ENCODE measurements at regions not wholly inside any gene's neighbourhood (a gene's known extent, or its start where the extent isn't known, plus 50 kb on each side); places are given as distances from the start of the nearest gene placed in this dataset.
"Not testable (repeated sequence)": the region's sequence is repeated elsewhere in the genome, so short reads cannot be mapped to it uniquely, and the experiment has no call there.

GRCh38 chr7:156043416-156044178, 231.3 kb upstream of the SHH start:
- Mint-ChIP-seq H3K27ac (no peak overlapping the region), H3K4me1 (no peaks in the 10 kb centered on the region), H3K36me3 (no peaks in the 10 kb centered on the region), H3K9me3 (peaks cover 0 to 4% (median 0%) of the 10 kb centered on the region in 7 donors), H3K27me3 (peaks cover 4% of the 10 kb centered on the region), H3K4me3 (no peak overlapping the region)
- Histone ChIP-seq H3K9me3 (ENCODE audit: control insufficient read depth in 2 of 2, low read length in 2 of 2) (no peaks in the 10 kb centered on the region), H3K27me3 (ENCODE audit: control insufficient read depth, insufficient read depth, low read length) (no peaks in the 10 kb centered on the region), H3K4me3 (ENCODE audit: low read depth, low read length) (no peak overlapping the region), H3K4me1 (ENCODE audit: control insufficient read depth, insufficient read depth, low read length, poor library complexity, severe bottlenecking) (no peaks in the 10 kb centered on the region), H3K36me3 (ENCODE audit: control insufficient read depth, insufficient read depth, low read length) (no peaks in the 10 kb centered on the region), H3K27ac (ENCODE audit: insufficient read depth, low read length, poor library complexity, severe bottlenecking) (no peak overlapping the region)
- ATAC-seq (ENCODE audit: low read depth in 2 of 2) (no peak), DNase-seq (no peak)

- DNase-seq (no peak), ATAC-seq (ENCODE audit: low read depth in 2 of 2) (no peak)
- Histone ChIP-seq H3K27me3 (ENCODE audit: control insufficient read depth, insufficient read depth, low read length) (no peaks in the 10 kb centered on the region), H3K9me3 (ENCODE audit: control insufficient read depth in 2 of 2, low read length in 2 of 2) (no peaks in the 10 kb centered on the region), H3K4me1 (ENCODE audit: control insufficient read depth, insufficient read depth, low read length, poor library complexity, severe bottlenecking) (no peaks in the 10 kb centered on the region), H3K36me3 (ENCODE audit: control insufficient read depth, insufficient read depth, low read length) (no peaks in the 10 kb centered on the region), H3K4me3 (ENCODE audit: low read depth, low read length) (no peak overlapping the region), H3K27ac (ENCODE audit: insufficient read depth, low read length, poor library complexity, severe bottlenecking) (no peak overlapping the region)
- Mint-ChIP-seq H3K4me1 (no peaks in the 10 kb centered on the region), H3K4me3 (no peak overlapping the region), H3K27me3 (peaks cover 4% of the 10 kb centered on the region), H3K9me3 (peaks cover 0 to 2% (median 0%) of the 10 kb centered on the region in 7 donors), H3K36me3 (no peaks in the 10 kb centered on the region), H3K27ac (no peak overlapping the region)
Measured at GRCh38 chr7:156041398-156041797, 229.1 kb upstream of the SHH start.

GRCh38 chr7:156039971-156040677, 227.9 kb upstream of the SHH start:
- H3K36me3 Mint-ChIP-seq, result no peaks in the 10 kb centered on the region
- no peak for ATAC-seq (ENCODE audit: low read depth in 2 of 2)
- H3K9me3 Mint-ChIP-seq, result no peaks in the 10 kb centered on the region
- Histone ChIP-seq H3K4me1 (ENCODE audit: control insufficient read depth, insufficient read depth, low read length, poor library complexity, severe bottlenecking) (no peaks in the 10 kb centered on the region), H3K4me3 (ENCODE audit: low read depth, low read length) (no peak overlapping the region), H3K27me3 (ENCODE audit: control insufficient read depth, insufficient read depth, low read length) (no peaks in the 10 kb centered on the region), H3K36me3 (ENCODE audit: control insufficient read depth, insufficient read depth, low read length) (no peaks in the 10 kb centered on the region), H3K9me3 (ENCODE audit: control insufficient read depth in 2 of 2, low read length in 2 of 2) (no peaks in the 10 kb centered on the region), H3K27ac (ENCODE audit: insufficient read depth, low read length, poor library complexity, severe bottlenecking) (no peak overlapping the region)
- H3K27ac Mint-ChIP-seq, result no peak overlapping the region
- no peaks in the 10 kb centered on the region for H3K4me1 Mint-ChIP-seq
- DNase-seq, result no peak
- H3K27me3 Mint-ChIP-seq, result peaks cover 4% of the 10 kb centered on the region
- no peak overlapping the region for H3K4me3 Mint-ChIP-seq

DNA sequence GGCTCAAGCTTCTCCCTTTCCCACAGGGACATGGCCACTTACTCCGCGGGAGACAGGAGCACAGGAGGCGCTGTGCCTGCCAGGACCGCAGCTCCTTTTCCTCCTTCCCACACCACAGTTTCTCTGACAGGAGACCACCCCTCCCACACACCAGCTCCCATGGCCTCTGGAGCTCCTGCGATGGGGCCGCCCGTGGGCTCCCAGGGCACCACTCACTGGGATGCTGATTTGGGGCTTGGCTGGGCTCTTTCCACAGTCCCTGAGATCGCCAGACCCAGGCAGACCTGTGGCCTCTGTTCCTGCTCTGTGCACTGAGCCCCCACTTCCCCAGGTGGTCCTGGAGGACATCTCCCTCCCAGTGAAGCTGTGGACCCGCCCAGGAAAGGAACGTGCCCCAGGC, 226.9 kb upstream of the SHH start:
- Mint-ChIP-seq H3K27me3 (peaks cover 4% of the 10 kb centered on the region), H3K36me3 (no peaks in the 10 kb centered on the region), H3K9me3 (no peaks in the 10 kb centered on the region), H3K4me3 (no peak overlapping the region), H3K27ac (no peak overlapping the region), H3K4me1 (no peaks in the 10 kb centered on the region)
- no peak overlapping the region for H3K4me3 ChIP-seq (ENCODE audit: low read depth, low read length)
- no peaks in the 10 kb centered on the region for H3K27me3 ChIP-seq (ENCODE audit: control insufficient read depth, insufficient read depth, low read length)
- H3K4me1 ChIP-seq (ENCODE audit: control insufficient read depth, insufficient read depth, low read length, poor library complexity, severe bottlenecking), result no peaks in the 10 kb centered on the region
- DNase-seq, result no peak
- H3K27ac ChIP-seq (ENCODE audit: insufficient read depth, low read length, poor library complexity, severe bottlenecking), result no peak overlapping the region
- no peaks in the 10 kb centered on the region for H3K36me3 ChIP-seq (ENCODE audit: control insufficient read depth, insufficient read depth, low read length)
- H3K9me3 ChIP-seq (ENCODE audit: control insufficient read depth in 2 of 2, low read length in 2 of 2), result no peaks in the 10 kb centered on the region
- ATAC-seq (ENCODE audit: low read depth in 2 of 2), result no peak

DNA sequence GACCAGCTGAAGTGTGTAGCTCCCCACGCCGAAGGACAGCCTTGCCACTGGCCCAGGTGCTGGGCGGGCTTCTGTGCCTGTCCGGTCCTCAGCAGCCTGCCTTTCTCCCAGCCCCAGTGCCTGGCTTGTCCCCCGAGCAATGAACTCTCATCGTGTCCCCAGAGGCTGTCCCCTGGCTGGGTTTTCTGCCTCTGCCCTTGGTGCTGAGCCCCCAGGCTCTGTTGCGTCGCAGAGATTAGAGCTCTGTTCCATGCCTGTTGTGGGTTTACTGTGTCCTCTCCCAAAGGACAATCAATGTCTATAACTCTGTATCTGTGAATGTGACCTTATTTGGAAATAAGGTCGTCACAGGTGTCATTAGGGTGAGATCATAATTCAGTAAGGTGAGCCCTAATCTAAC, 226.1 kb upstream of the SHH start:
- Mint-ChIP-seq H3K27ac (no peak overlapping the region), H3K9me3 (no peaks in the 10 kb centered on the region), H3K36me3 (no peaks in the 10 kb centered on the region)

DNA sequence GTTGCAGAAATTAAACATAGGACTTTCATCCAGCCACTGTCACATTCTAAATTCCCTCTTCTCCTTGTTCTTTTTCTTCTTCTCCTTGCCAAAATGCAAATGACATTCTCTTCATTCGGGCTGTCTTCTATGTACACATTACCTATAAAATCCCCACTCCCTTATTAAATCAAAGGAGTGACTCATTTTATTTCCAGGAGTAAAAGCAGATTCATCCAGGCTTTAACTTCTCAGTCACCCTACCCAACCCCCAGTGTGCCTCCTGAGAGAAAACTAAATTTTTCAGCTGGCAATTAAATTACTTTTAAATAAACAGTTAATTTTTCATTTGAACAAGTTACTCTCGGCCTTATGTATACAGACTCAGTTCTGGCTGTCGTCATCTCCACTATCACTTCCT, 223.9 kb upstream of the SHH start:
- Histone ChIP-seq H3K9me3 (ENCODE audit: control insufficient read depth in 2 of 2, low read length in 2 of 2) (no peaks in the 10 kb centered on the region), H3K36me3 (ENCODE audit: control insufficient read depth, insufficient read depth, low read length) (no peaks in the 10 kb centered on the region), H3K27ac (ENCODE audit: insufficient read depth, low read length, poor library complexity, severe bottlenecking) (no peak overlapping the region), H3K4me3 (ENCODE audit: low read depth, low read length) (no peak overlapping the region), H3K27me3 (ENCODE audit: control insufficient read depth, insufficient read depth, low read length) (no peaks in the 10 kb centered on the region), H3K4me1 (ENCODE audit: control insufficient read depth, insufficient read depth, low read length, poor library complexity, severe bottlenecking) (no peaks in the 10 kb centered on the region)
- H3K27me3 Mint-ChIP-seq, result peaks cover 4% of the 10 kb centered on the region
- no peak for ATAC-seq (ENCODE audit: low read depth in 2 of 2)
- no peaks in the 10 kb centered on the region for H3K4me1 Mint-ChIP-seq
- no peak for DNase-seq
- H3K4me3 Mint-ChIP-seq, result no peak overlapping the region
- H3K9me3 Mint-ChIP-seq, result no peaks in the 10 kb centered on the region
- no peak overlapping the region for H3K27ac Mint-ChIP-seq
- H3K36me3 Mint-ChIP-seq, result no peaks in the 10 kb centered on the region

More for the DNA sequence above, 226.1 kb upstream of the SHH start:
- Histone ChIP-seq H3K4me1 (ENCODE audit: control insufficient read depth, insufficient read depth, low read length, poor library complexity, severe bottlenecking) (no peaks in the 10 kb centered on the region), H3K27ac (ENCODE audit: insufficient read depth, low read length, poor library complexity, severe bottlenecking) (no peak overlapping the region), H3K36me3 (ENCODE audit: control insufficient read depth, insufficient read depth, low read length) (no peaks in the 10 kb centered on the region), H3K9me3 (ENCODE audit: control insufficient read depth in 2 of 2, low read length in 2 of 2) (no peaks in the 10 kb centered on the region), H3K4me3 (ENCODE audit: low read depth, low read length) (no peak overlapping the region), H3K27me3 (ENCODE audit: control insufficient read depth, insufficient read depth, low read length) (no peaks in the 10 kb centered on the region)
- Mint-ChIP-seq H3K4me1 (no peaks in the 10 kb centered on the region), H3K4me3 (no peak overlapping the region), H3K27me3 (peaks cover 4% of the 10 kb centered on the region)
- ATAC-seq (ENCODE audit: low read depth in 2 of 2) (no peak), DNase-seq (no peak)

DNA sequence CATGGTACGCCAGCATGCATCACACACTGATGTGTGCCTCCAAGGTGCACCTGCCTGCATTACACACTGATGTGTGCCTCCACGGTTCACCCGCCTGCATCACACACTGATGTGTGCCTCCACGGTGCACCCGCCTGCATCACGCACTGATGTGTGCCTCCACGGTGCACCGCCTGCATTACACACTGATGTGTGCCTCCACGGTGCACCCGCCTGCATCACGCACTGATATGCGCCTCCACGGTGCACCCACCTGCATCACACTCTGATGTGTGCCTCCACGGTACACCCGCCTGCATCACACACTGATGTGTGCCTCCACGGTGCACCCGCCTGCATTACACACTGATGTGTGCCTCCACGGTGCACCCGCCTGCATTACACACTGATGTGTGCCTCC, 223.1 kb upstream of the SHH start:
- H3K36me3 Mint-ChIP-seq; H3K27ac Mint-ChIP-seq; H3K4me3 ChIP-seq (ENCODE audit: low read depth, low read length); H3K36me3 ChIP-seq (ENCODE audit: control insufficient read depth, insufficient read depth, low read length); H3K4me1 ChIP-seq (ENCODE audit: control insufficient read depth, insufficient read depth, low read length, poor library complexity, severe bottlenecking); H3K27me3 ChIP-seq (ENCODE audit: control insufficient read depth, insufficient read depth, low read length); H3K4me3 Mint-ChIP-seq; H3K27me3 Mint-ChIP-seq; H3K9me3 Mint-ChIP-seq; H3K4me1 Mint-ChIP-seq; H3K27ac ChIP-seq (ENCODE audit: insufficient read depth, low read length, poor library complexity, severe bottlenecking); ATAC-seq (ENCODE audit: low read depth in 2 of 2); DNase-seq; H3K9me3 ChIP-seq (ENCODE audit: control insufficient read depth in 2 of 2, low read length in 2 of 2): not testable (repeated sequence)

DNA sequence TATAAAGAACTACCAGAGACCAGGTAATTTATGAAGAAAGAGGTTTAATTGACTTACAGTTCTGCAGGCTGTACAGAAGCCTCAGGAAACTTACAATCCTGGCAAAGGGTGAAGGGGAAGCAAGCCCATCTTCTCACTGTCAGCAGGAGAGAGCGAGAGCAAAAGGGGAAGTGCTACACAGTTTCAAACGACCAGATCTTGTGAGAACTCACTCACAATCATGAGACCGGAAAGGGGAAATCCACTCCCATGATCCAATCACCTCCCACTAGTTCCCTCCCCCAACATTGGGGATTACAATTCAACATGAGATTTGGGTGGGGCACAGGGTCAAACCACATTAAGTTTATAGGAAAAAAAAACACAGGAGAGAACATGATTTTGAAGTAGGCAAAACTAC, 222.1 kb upstream of the SHH start:
- Histone ChIP-seq H3K9me3 (ENCODE audit: control insufficient read depth in 2 of 2, low read length in 2 of 2) (no peaks in the 10 kb centered on the region), H3K27me3 (ENCODE audit: control insufficient read depth, insufficient read depth, low read length) (no peaks in the 10 kb centered on the region), H3K4me1 (ENCODE audit: control insufficient read depth, insufficient read depth, low read length, poor library complexity, severe bottlenecking) (no peaks in the 10 kb centered on the region), H3K36me3 (ENCODE audit: control insufficient read depth, insufficient read depth, low read length) (no peaks in the 10 kb centered on the region), H3K27ac (ENCODE audit: insufficient read depth, low read length, poor library complexity, severe bottlenecking) (no peak overlapping the region), H3K4me3 (ENCODE audit: low read depth, low read length) (no peak overlapping the region)
- H3K4me1 Mint-ChIP-seq, result no peaks in the 10 kb centered on the region
- no peak for DNase-seq
- H3K4me3 Mint-ChIP-seq, result no peak overlapping the region
- H3K27ac Mint-ChIP-seq, result no peak overlapping the region
- ATAC-seq (ENCODE audit: low read depth in 2 of 2), result no peak
- H3K36me3 Mint-ChIP-seq, result no peaks in the 10 kb centered on the region
- H3K9me3 Mint-ChIP-seq, result no peaks in the 10 kb centered on the region
- no peaks in the 10 kb centered on the region for H3K27me3 Mint-ChIP-seq
